Bronchial epithelial cell (primary cell): ENCODE measurements at regions not wholly inside any gene's neighbourhood (a gene's known extent, or its start where the extent isn't known, plus 50 kb on each side); places are given as distances from the start of the nearest gene placed in this dataset.

Experiments used
- DNase-seq: peaks from one replicate; pipeline ENCODE4 v3.0.0-alpha.2; 2010; ENCODE audit warnings: low read depth
- FAIRE-seq: peaks from 2 replicates; lab custom pipeline; 2011; peaks lifted over from hg19 to GRCh38; lab: Jason Lieb, UNC
- H3K27me3 ChIP-seq: 2 replicates; pipeline ENCODE4 v1.5.1; 2011; ENCODE audit warnings: low read length; ENCODE audit not compliant: control insufficient read depth, insufficient read depth
- H3K36me3 ChIP-seq: 2 replicates; pipeline ENCODE4 v1.5.1; 2011; ENCODE audit warnings: low read length; ENCODE audit not compliant: control insufficient read depth, insufficient read depth
- H3K4me3 ChIP-seq: 2 replicates; pipeline ENCODE4 v1.5.1; 2011; ENCODE audit warnings: mild to moderate bottlenecking, low read depth, low read length, control low read depth
- TF ChIP-seq, protein P1 (sequence below): IDR thresholded peaks from 2 replicates; pipeline ENCODE4 v1.5.1; 2011; ENCODE audit warnings: mild to moderate bottlenecking, moderate library complexity, low read length, control low read depth, inconsistent platforms; ENCODE audit not compliant: insufficient read depth, severe bottlenecking

GRCh38 chr1:78274814-78275213 is 216.0 kb upstream of the PTGFR start:
- Histone ChIP-seq H3K36me3 (no peaks in the 10 kb centered on the region), H3K4me3 (no peak overlapping the region), H3K27me3 (no peaks in the 10 kb centered on the region)
- TF ChIP-seq, protein P1, sequence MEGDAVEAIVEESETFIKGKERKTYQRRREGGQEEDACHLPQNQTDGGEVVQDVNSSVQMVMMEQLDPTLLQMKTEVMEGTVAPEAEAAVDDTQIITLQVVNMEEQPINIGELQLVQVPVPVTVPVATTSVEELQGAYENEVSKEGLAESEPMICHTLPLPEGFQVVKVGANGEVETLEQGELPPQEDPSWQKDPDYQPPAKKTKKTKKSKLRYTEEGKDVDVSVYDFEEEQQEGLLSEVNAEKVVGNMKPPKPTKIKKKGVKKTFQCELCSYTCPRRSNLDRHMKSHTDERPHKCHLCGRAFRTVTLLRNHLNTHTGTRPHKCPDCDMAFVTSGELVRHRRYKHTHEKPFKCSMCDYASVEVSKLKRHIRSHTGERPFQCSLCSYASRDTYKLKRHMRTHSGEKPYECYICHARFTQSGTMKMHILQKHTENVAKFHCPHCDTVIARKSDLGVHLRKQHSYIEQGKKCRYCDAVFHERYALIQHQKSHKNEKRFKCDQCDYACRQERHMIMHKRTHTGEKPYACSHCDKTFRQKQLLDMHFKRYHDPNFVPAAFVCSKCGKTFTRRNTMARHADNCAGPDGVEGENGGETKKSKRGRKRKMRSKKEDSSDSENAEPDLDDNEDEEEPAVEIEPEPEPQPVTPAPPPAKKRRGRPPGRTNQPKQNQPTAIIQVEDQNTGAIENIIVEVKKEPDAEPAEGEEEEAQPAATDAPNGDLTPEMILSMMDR: no peak
- FAIRE-seq (no peak), DNase-seq (peak; percentile 48)

DNA sequence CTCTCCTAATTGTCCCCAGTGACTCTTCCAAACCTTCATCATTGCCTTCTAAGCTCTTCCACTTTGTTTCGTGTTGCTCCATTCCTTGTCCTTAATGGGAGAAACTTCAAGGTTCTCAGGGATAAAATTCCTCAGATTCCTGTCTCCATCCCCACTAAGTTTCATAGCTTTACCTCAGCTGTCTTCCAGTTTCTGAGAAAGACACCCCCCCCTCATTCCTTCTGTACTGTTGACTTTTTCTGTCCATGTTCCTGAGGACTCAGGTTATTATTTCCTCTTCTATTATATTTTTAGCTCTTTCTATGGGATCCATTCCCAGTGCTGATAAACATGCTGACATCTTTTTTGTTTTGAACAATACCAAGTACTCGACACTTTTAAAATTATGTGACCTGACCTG is 215.3 kb upstream of the PTGFR start:
- no peaks in the 10 kb centered on the region for H3K27me3 ChIP-seq
- DNase-seq (no peak), FAIRE-seq (no peak)
- H3K4me3 ChIP-seq: no peak overlapping the region
- H3K36me3 ChIP-seq: no peaks in the 10 kb centered on the region
- TF ChIP-seq, protein P1: no peak

DNA sequence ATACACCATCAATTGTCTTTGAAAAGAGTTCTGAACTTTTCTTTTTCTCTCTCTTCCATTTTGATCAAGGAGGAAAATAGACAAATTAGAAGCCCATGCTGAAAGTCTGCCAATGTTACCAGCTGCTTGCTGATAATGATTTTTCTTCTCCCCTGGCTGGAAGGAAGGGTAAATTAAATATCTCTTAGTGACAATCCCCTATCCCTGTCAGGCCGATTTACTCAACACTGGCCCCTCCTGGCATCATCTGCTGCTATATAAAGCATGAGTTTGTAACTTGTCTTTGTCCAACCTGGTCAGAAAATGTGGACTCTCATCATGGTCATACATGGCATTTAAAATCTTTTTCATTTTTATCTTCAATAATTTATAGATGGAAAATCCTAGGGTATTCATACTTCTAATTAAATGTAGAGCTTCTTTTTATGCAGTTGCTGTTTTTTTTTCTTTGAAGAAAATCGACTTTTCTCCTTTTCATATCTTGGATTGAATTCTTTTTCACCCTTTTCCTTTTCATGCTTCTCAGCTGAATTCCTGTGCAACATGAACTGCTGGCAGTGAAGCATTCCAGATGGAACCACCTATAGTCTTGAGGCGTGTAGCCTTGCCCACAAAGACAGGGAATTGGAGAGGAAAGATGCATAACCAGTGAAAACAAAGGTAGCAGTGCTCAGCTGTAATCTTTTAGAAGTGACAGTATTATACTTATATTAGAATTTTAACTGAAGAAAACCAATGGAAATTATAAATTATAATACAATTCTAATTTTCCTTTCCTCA is 214.7 kb upstream of the PTGFR start:
- DNase-seq: no peak
- Histone ChIP-seq H3K4me3 (no peak overlapping the region), H3K36me3 (no peaks in the 10 kb centered on the region), H3K27me3 (no peaks in the 10 kb centered on the region)
- FAIRE-seq: no peak
- TF ChIP-seq, protein P1: no peak

- DNase-seq (peak; percentile 42), FAIRE-seq (no peak)
- TF ChIP-seq, protein P1: no peak
- Histone ChIP-seq H3K36me3 (no peaks in the 10 kb centered on the region), H3K27me3 (no peaks in the 10 kb centered on the region), H3K4me3 (no peak overlapping the region)
These were observed 213.5 kb upstream of the PTGFR start for GRCh38 chr1:78277253-78277652.

DNA sequence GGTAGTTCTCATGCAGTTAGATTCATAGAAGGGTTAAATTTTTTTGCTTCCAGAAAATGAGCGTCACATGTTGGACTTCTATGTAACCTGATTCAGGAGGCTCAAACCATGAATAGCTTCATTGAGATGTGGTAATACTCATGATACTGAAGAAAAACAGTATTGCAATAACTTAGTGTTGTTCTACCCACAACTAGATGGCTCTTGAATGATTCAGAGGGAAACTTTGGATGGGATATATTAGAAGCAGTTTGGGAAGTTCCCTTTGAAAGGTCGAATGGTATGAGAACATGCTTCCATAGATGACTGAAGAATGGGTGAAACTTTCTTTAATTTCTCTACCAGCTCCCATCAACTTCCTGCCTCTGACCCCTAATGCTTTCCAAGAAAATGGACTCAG is 211.7 kb upstream of the PTGFR start:
- H3K4me3 ChIP-seq: no peak overlapping the region
- FAIRE-seq (no peak), DNase-seq (peak; percentile 82)

More for the DNA sequence above, 211.7 kb upstream of the PTGFR start:
- no peaks in the 10 kb centered on the region for H3K27me3 ChIP-seq
- no peaks in the 10 kb centered on the region for H3K36me3 ChIP-seq
- TF ChIP-seq, protein P1: no peak
